Prostate gland (tissue), 2 donors: ENCODE measurements at regions not wholly inside any gene's neighbourhood (a gene's known extent, or its start where the extent isn't known, plus 50 kb on each side); places are given as distances from the start of the nearest gene placed in this dataset.

Experiments used
- DNase-seq: peaks from one replicate; pipeline ENCODE4 v3.0.0-alpha.2; 2019; ENCODE audit warnings: low spot score
- H3K27ac ChIP-seq, 2 donors: fragments of 200-600 bp; sonication (generic); 2 replicates each; pipeline ENCODE4 v1.5.1; 2017 to 2019
- H3K27me3 ChIP-seq: fragments of 200-600 bp; sonication (generic); replicated peaks from 2 replicates; pipeline ENCODE4 v1.5.1; 2019; ENCODE audit not compliant: insufficient read depth
- H3K36me3 ChIP-seq, 2 donors: fragments of 200-600 bp; sonication (generic); 1 replicate in 1 of 2; 2 replicates in 1 of 2; pipeline versions ENCODE4 v1.5.1 to v1.8.1; 2017 to 2019
- H3K4me1 ChIP-seq: fragments of 200-600 bp; sonication (generic); replicated peaks from 2 replicates; pipeline ENCODE4 v1.5.1; 2019
- H3K4me3 ChIP-seq, 2 donors: fragments of 200-600 bp; sonication (generic); 2 replicates each; pipeline ENCODE4 v1.5.1; 2017 to 2019
- H3K9me3 ChIP-seq: fragments of 200-600 bp; sonication (generic); 2 replicates; pipeline ENCODE4 v1.5.1; 2017
- POLR2A ChIP-seq: fragments of 450-650 bp; IDR thresholded peaks from one replicate; pipeline ENCODE4 v1.6.1; 2016; ENCODE audit warnings: antibody characterized with exemption, mild to moderate bottlenecking
- POLR2AphosphoS5 ChIP-seq: sonication (generic); formaldehyde crosslinking; IDR thresholded peaks from one replicate; pipeline ENCODE4 v1.6.1; 2017; ENCODE audit warnings: antibody characterized with exemption
- WGBS: methylation state at CpG from one replicate; pipeline ENCODE4 v1.1.5; 2018; 5-methylcytosine and 5-hydroxymethylcytosine counted together
- intact Hi-C: fragments of 100-400 bp; cut with DNase I; formaldehyde crosslinking; loops from one replicate; pipeline ENCODE4 v1.14.2; 2022
- TF ChIP-seq, protein P1 (sequence below), 4 experiments: fragments of 200-600 bp in 2 of 4; fragments of 450-650 bp in 2 of 4; sonication (generic) in 2 of 4; IDR thresholded peaks; 1 replicate in 3 of 4; 2 replicates in 1 of 4; pipeline ENCODE4 v1.5.1; 2016 to 2019; ENCODE audit warnings: antibody characterized with exemption in 4 of 4, mild to moderate bottlenecking in 2 of 4, moderate library complexity in 2 of 4

DNA sequence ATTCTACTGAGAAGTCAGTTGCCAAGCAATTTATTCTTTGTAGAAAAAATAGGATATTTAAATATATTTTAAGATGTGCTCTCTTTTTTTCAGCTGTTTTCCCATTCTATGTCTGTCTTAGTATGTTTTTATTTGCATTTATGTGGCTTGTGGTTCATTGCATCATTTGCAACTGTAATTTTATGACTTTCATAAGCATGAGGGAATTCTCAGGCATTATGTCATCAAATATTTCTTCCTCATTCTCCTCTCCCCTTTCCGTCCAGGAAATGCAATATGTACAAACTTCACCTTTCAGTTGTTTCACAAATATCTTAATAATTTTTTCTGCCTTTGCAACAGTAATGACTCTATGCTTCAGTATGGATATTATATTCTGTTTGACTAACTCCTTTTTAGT lies 560.2 kb upstream of the LRATD1 start:
- TF ChIP-seq, protein P1, sequence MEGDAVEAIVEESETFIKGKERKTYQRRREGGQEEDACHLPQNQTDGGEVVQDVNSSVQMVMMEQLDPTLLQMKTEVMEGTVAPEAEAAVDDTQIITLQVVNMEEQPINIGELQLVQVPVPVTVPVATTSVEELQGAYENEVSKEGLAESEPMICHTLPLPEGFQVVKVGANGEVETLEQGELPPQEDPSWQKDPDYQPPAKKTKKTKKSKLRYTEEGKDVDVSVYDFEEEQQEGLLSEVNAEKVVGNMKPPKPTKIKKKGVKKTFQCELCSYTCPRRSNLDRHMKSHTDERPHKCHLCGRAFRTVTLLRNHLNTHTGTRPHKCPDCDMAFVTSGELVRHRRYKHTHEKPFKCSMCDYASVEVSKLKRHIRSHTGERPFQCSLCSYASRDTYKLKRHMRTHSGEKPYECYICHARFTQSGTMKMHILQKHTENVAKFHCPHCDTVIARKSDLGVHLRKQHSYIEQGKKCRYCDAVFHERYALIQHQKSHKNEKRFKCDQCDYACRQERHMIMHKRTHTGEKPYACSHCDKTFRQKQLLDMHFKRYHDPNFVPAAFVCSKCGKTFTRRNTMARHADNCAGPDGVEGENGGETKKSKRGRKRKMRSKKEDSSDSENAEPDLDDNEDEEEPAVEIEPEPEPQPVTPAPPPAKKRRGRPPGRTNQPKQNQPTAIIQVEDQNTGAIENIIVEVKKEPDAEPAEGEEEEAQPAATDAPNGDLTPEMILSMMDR (IDR thresholded peaks at IDR 0.05), result no peak
- TF ChIP-seq POLR2AphosphoS5, result no peak
- no peak for TF ChIP-seq POLR2A
- 36% methylated on average over 1 of the region's 1 CpG for WGBS
- H3K36me3 ChIP-seq, result no peaks in the 10 kb centered on the region
- H3K4me3 ChIP-seq, result no peak overlapping the region
- no peaks in the 10 kb centered on the region for H3K9me3 ChIP-seq
- intact Hi-C loops, result no loop called here
- no peak for DNase-seq
- no peak overlapping the region for H3K27ac ChIP-seq
- no peaks in the 10 kb centered on the region for H3K4me1 ChIP-seq
- H3K27me3 ChIP-seq, result no peaks in the 10 kb centered on the region

DNA sequence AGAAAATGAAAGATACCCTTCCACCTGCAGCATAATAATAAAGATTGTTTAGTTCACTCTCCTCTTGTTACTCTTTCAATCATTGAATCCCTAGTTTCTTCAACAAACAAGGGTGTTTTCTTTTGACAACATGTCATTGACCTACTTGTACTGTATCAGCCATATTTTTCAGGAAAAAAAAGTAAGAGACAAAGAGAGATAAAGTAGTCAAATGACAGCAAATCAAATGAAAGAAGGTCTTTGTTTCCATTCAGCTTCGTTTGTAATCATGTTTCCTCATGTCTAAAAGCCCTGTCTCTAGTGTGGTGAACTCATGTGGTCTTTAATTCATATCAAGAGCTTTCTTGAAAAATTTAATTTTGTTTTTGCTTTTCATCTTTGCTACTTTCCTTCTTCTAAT lies 557.8 kb upstream of the LRATD1 start:
- WGBS, result 18% methylated on average over 1 of the region's 1 CpG
- intact Hi-C loops, result no loop called here
- Histone ChIP-seq H3K27me3 (no peaks in the 10 kb centered on the region), H3K27ac (no peak overlapping the region), H3K4me1 (no peaks in the 10 kb centered on the region), H3K4me3 (no peak overlapping the region), H3K36me3 (no peaks in the 10 kb centered on the region), H3K9me3 (no peaks in the 10 kb centered on the region)
- DNase-seq, result no peak
- TF ChIP-seq, protein P1 (IDR thresholded peaks at IDR 0.05), result no peak
- no peak for TF ChIP-seq POLR2A
- TF ChIP-seq POLR2AphosphoS5, result no peak

DNA sequence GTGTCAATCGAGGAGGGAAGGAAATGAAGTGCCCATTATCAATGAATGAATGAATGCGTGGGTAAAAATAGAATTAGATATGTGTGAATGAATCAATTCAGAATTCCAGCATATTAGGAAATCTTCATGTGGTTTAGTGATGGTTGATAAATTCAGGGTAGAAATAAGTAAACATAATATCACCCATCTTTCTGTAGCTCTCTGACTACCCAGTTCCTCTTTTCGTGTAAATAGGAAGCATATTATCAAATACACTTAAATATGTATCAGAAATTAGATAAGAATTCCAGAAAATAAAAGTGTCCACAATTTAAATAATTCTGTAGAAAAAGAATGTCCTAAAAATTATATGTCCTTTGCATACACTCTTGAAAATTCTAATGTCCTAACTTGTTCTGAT lies 552.9 kb upstream of the LRATD1 start:
- 88% methylated on average over 3 of the region's 3 CpGs for WGBS
- H3K27ac ChIP-seq, result no peak overlapping the region
- TF ChIP-seq POLR2AphosphoS5, result no peak
- no peak for TF ChIP-seq POLR2A
- TF ChIP-seq, protein P1 (IDR thresholded peaks at IDR 0.05), result no peak
- H3K9me3 ChIP-seq, result no peaks in the 10 kb centered on the region
- intact Hi-C loops, result no loop called here
- no peaks in the 10 kb centered on the region for H3K4me1 ChIP-seq
- no peaks in the 10 kb centered on the region for H3K27me3 ChIP-seq
- no peak for DNase-seq
- H3K4me3 ChIP-seq, result no peak overlapping the region
- no peaks in the 10 kb centered on the region for H3K36me3 ChIP-seq

DNA sequence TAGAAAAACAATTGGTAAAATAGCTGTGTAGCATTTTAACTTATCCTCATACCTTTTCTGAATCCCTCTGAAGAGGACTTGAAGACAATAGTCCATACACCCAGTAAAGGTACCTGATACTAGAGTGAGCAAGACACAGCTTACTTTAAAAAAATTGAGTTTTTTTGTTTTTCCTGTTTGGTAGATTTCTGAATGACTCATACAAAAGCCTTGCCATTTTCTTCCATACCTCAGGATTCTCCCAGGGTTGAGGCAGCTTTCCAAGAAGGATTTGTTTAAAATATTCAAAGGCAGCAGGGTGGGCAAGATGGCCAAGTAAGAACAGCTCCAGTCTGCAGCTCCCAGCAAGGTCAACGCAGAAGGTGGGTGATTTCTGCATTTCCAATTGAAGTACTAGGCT lies 551.0 kb upstream of the LRATD1 start:
- WGBS, result 100% methylated on average over 1 of the region's 1 CpG
- no peaks in the 10 kb centered on the region for H3K27me3 ChIP-seq

DNA sequence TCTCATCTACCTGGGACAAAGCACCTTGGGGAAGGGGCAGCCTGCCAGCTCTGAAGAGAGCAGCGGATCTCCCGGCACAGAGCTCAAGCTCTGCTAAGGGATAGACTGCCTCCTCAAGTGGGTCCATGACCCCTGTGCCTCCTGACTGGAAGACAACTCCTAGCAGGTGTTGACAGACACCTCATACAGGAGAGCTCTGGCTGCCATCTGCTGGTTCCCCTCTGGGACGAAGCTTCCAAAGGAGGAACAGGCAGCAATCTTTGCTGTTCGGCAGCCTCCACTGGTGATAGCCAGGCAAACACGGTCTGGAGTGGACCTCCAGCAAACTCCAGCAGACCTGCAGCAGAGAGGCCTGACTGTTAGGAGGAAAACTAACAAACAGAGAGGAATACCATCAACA lies 549.9 kb upstream of the LRATD1 start:
- Histone ChIP-seq H3K4me1 (no peaks in the 10 kb centered on the region), H3K27me3 (no peaks in the 10 kb centered on the region), H3K4me3 (no peak overlapping the region), H3K27ac (no peak overlapping the region), H3K9me3 (no peaks in the 10 kb centered on the region), H3K36me3 (no peaks in the 10 kb centered on the region)
- TF ChIP-seq, protein P1 (IDR thresholded peaks at IDR 0.05), result no peak
- no peak for TF ChIP-seq POLR2A
- no peak for TF ChIP-seq POLR2AphosphoS5
- WGBS, result 97% methylated on average over 5 of the region's 5 CpGs
- intact Hi-C loops, result no loop called here
- no peak for DNase-seq

More for the DNA sequence above, 551.0 kb upstream of the LRATD1 start:
- intact Hi-C loops, result no loop called here
- no peak for DNase-seq
- TF ChIP-seq POLR2AphosphoS5 (no peak), POLR2A (no peak)
- TF ChIP-seq, protein P1 (IDR thresholded peaks at IDR 0.05), result no peak
- Histone ChIP-seq H3K4me3 (no peak overlapping the region), H3K4me1 (no peaks in the 10 kb centered on the region), H3K9me3 (no peaks in the 10 kb centered on the region), H3K27ac (no peak overlapping the region), H3K36me3 (no peaks in the 10 kb centered on the region)
